ENCODE measurements at regions not wholly inside any gene's neighbourhood (a gene's known extent, or its start where the extent isn't known, plus 50 kb on each side); places are given as distances from the start of the nearest gene placed in this dataset.

GRCh38 chr1:37410105-37410504 is 64.3 kb upstream of the ZC3H12A start:
- H3K4me3 ChIP-seq, result no peak overlapping the region
- no peak for TF ChIP-seq CTCF (IDR thresholded peaks at IDR 0.05)
- no peaks in the 10 kb centered on the region for H3K4me1 ChIP-seq (ENCODE audit: low read depth)
- intact Hi-C loops (cut with DNase I, micrococcal nuclease), result no loop called here
- H3K9me3 ChIP-seq, result no peaks in the 10 kb centered on the region
- H3K36me3 ChIP-seq (ENCODE audit: low read depth), result no peaks in the 10 kb centered on the region
- DNase-seq (no peak), ATAC-seq (no peak)

- TF ChIP-seq CTCF (IDR thresholded peaks at IDR 0.05), result no peak
- H3K36me3 ChIP-seq (ENCODE audit: low read depth), result no peaks in the 10 kb centered on the region
- DNase-seq (peak in 1 of 3 donors; percentile 16), ATAC-seq (no peak)
- H3K4me1 ChIP-seq (ENCODE audit: low read depth), result no peaks in the 10 kb centered on the region
- no peak overlapping the region for H3K4me3 ChIP-seq
- H3K9me3 ChIP-seq, result no peaks in the 10 kb centered on the region
- intact Hi-C loops (cut with DNase I, micrococcal nuclease), result no loop called here
These were observed 63.6 kb upstream of the ZC3H12A start for GRCh38 chr1:37410815-37411214.

GRCh38 chr1:37415611-37416244 is 58.7 kb upstream of the ZC3H12A start:
- intact Hi-C loops (cut with DNase I, micrococcal nuclease), result no loop called here
- no peak for ATAC-seq
- no peak for TF ChIP-seq CTCF (IDR thresholded peaks at IDR 0.05)
- Histone ChIP-seq H3K4me1 (ENCODE audit: low read depth) (no peaks in the 10 kb centered on the region), H3K9me3 (no peaks in the 10 kb centered on the region), H3K4me3 (no peak overlapping the region), H3K36me3 (ENCODE audit: low read depth) (no peaks in the 10 kb centered on the region)
- no peak for DNase-seq

GRCh38 chr1:37420456-37420855 is 53.9 kb upstream of the ZC3H12A start:
- DNase-seq (no peak), ATAC-seq (no peak)
- H3K9me3 ChIP-seq, result no peaks in the 10 kb centered on the region
- intact Hi-C loops (cut with DNase I, micrococcal nuclease), result no loop called here
- no peaks in the 10 kb centered on the region for H3K4me1 ChIP-seq (ENCODE audit: low read depth)
- no peak for TF ChIP-seq CTCF (IDR thresholded peaks at IDR 0.05)
- H3K4me3 ChIP-seq, result no peak overlapping the region
- no peaks in the 10 kb centered on the region for H3K36me3 ChIP-seq (ENCODE audit: low read depth)

- no peak for DNase-seq
- no peak for ATAC-seq
- no peaks in the 10 kb centered on the region for H3K4me1 ChIP-seq (ENCODE audit: low read depth)
- no peak for TF ChIP-seq CTCF (IDR thresholded peaks at IDR 0.05)
- intact Hi-C loops (cut with DNase I, micrococcal nuclease), result no loop called here
- no peaks in the 10 kb centered on the region for H3K9me3 ChIP-seq
- H3K4me3 ChIP-seq, result no peak overlapping the region
- H3K36me3 ChIP-seq (ENCODE audit: low read depth), result no peaks in the 10 kb centered on the region
These were observed 50.6 kb upstream of the ZC3H12A start for GRCh38 chr1:37423810-37424209.

GRCh38 chr1:37424523-37424922 is 49.9 kb upstream of the ZC3H12A start:
- no peak overlapping the region for H3K4me3 ChIP-seq
- H3K4me1 ChIP-seq (ENCODE audit: low read depth), result no peaks in the 10 kb centered on the region
- TF ChIP-seq CTCF (IDR thresholded peaks at IDR 0.05), result no peak
- DNase-seq (no peak), ATAC-seq (no peak)
- H3K9me3 ChIP-seq, result no peaks in the 10 kb centered on the region
- intact Hi-C loops (cut with DNase I, micrococcal nuclease), result no loop called here
- H3K36me3 ChIP-seq (ENCODE audit: low read depth), result no peaks in the 10 kb centered on the region

Data from mucosa of descending colon (tissue), 3 donors.